Gastroesophageal sphincter (tissue), 4 donors: ENCODE measurements at regions not wholly inside any gene's neighbourhood (a gene's known extent, or its start where the extent isn't known, plus 50 kb on each side); places are given as distances from the start of the nearest gene placed in this dataset.

Experiments
- ATAC-seq: fragments of 150-250 bp; one replicate; pipeline ENCODE4 v1.9.1; 2016; ENCODE audit warnings: mild to moderate bottlenecking, moderate library complexity
- H3K27ac ChIP-seq, 4 donors: fragments of 200-600 bp; sonication (generic) in 3 of 4; 1 replicate in 3 of 4; 2 replicates in 1 of 4; pipeline ENCODE4 v1.5.1; 2016 to 2019
- H3K27me3 ChIP-seq: fragments of 200-600 bp; sonication (generic); one replicate; pipeline ENCODE4 v1.5.1; 2019
- H3K36me3 ChIP-seq, 2 donors: fragments of 200-600 bp; sonication (generic); one replicate each; pipeline ENCODE4 v1.5.1; 2019; ENCODE audit warnings: control low read depth in 1 of 2
- H3K4me1 ChIP-seq, 3 donors: fragments of 200-600 bp; sonication (generic); 1 replicate in 2 of 3; 2 replicates in 1 of 3; pipeline ENCODE4 v1.5.1; 2016 to 2019; ENCODE audit warnings: control low read depth in 2 of 3
- H3K4me3 ChIP-seq, 2 donors: fragments of 200-600 bp; sonication (generic); one replicate each; pipeline ENCODE4 v1.5.1; 2019; ENCODE audit warnings: mild to moderate bottlenecking in 1 of 2, moderate library complexity in 1 of 2
- H3K9me3 ChIP-seq, 3 donors: fragments of 200-600 bp; sonication (generic); one replicate each; pipeline ENCODE4 v1.5.1; 2017 to 2019; ENCODE audit warnings: control low read depth in 2 of 3
- CTCF ChIP-seq, 4 experiments: fragments of 200-600 bp in 2 of 4; fragments of 450-650 bp in 2 of 4; sonication (generic) in 1 of 4; IDR thresholded peaks; one replicate each; pipeline ENCODE4 v1.5.1; 2017 to 2019; ENCODE audit warnings: antibody characterized with exemption in 4 of 4, mild to moderate bottlenecking in 2 of 4, moderate library complexity in 2 of 4
- EP300 ChIP-seq: sonication (generic); formaldehyde crosslinking; IDR thresholded peaks from one replicate; pipeline ENCODE4 v1.6.1; 2017; ENCODE audit warnings: antibody characterized with exemption, mild to moderate bottlenecking
- POLR2A ChIP-seq, 2 donors: fragments of 450-650 bp; IDR thresholded peaks; one replicate each; pipeline ENCODE4 v1.6.1; 2017; ENCODE audit warnings: antibody characterized with exemption in 2 of 2, mild to moderate bottlenecking in 2 of 2, moderate library complexity in 1 of 2
- POLR2AphosphoS5 ChIP-seq: sonication (generic); formaldehyde crosslinking; IDR thresholded peaks from one replicate; pipeline ENCODE4 v1.6.1; 2017; ENCODE audit warnings: antibody characterized with exemption
- WGBS, 2 donors: methylation state at CpG; one replicate each; pipeline ENCODE4 v1.1.5; 2018; ENCODE audit warnings: low coverage in 1 of 2; 5-methylcytosine and 5-hydroxymethylcytosine counted together

- H3K27ac ChIP-seq: no peak overlapping the region
- H3K4me1 ChIP-seq: peaks cover 7 to 55% (median 23%) of the 10 kb centered on the region in 3 donors
- H3K9me3 ChIP-seq: no peaks in the 10 kb centered on the region
- H3K36me3 ChIP-seq: no peaks in the 10 kb centered on the region
- ATAC-seq: no peak
- H3K4me3 ChIP-seq: no peak overlapping the region
- WGBS, 2 donors: 70 to 83% methylated on average over 3 of the region's 3 CpGs
- no peaks in the 10 kb centered on the region for H3K27me3 ChIP-seq
- no peak for TF ChIP-seq POLR2A (IDR thresholded peaks at IDR 0.05)
- TF ChIP-seq POLR2AphosphoS5: no peak
- no peak for TF ChIP-seq CTCF (IDR thresholded peaks at IDR 0.05)
- no peak for TF ChIP-seq EP300
Observed at GRCh38 chr9:36484124-36484523, 84.1 kb upstream of the RNF38 start.

GRCh38 chr9:36479101-36479500 lies 79.0 kb upstream of the RNF38 start:
- no peak for TF ChIP-seq POLR2AphosphoS5
- no peak for TF ChIP-seq EP300
- no peak for TF ChIP-seq CTCF (IDR thresholded peaks at IDR 0.05)
- TF ChIP-seq POLR2A (IDR thresholded peaks at IDR 0.05): no peak

GRCh38 chr9:36471359-36471758 lies 71.3 kb upstream of the RNF38 start:
- Histone ChIP-seq H3K36me3 (no peaks in the 10 kb centered on the region), H3K27me3 (no peaks in the 10 kb centered on the region), H3K4me1 (peaks cover 0 to 34% (median 6%) of the 10 kb centered on the region in 3 donors), H3K4me3 (peak overlapping the region; percentile 28 to 41), H3K9me3 (no peaks in the 10 kb centered on the region), H3K27ac (peak overlapping the region; percentile 55 to 78 (median 76))
- TF ChIP-seq POLR2AphosphoS5 (no peak), CTCF (IDR thresholded peaks at IDR 0.05) (no peak), POLR2A (IDR thresholded peaks at IDR 0.05) (no peak), EP300 (no peak)
- 45 to 69% methylated on average over 3 of the region's 3 CpGs for WGBS, 2 donors
- ATAC-seq: no peak

More at GRCh38 chr9:36479101-36479500, 79.0 kb upstream of the RNF38 start:
- ATAC-seq: no peak
- Histone ChIP-seq H3K27ac (no peak overlapping the region), H3K9me3 (no peaks in the 10 kb centered on the region), H3K36me3 (peaks cover 0 to 3% of the 10 kb centered on the region in 2 donors), H3K4me3 (no peak overlapping the region), H3K27me3 (no peaks in the 10 kb centered on the region), H3K4me1 (peaks cover 0 to 26% (median 3%) of the 10 kb centered on the region in 3 donors)
- 40 to 67% methylated on average over 2 to 3 of the region's 4 CpGs for WGBS, 2 donors

- H3K4me3 ChIP-seq: peak overlapping the region; percentile 28 to 41
- H3K9me3 ChIP-seq: no peaks in the 10 kb centered on the region
- peaks cover 0 to 34% (median 6%) of the 10 kb centered on the region in 3 donors for H3K4me1 ChIP-seq
- no peaks in the 10 kb centered on the region for H3K27me3 ChIP-seq
- TF ChIP-seq CTCF (IDR thresholded peaks at IDR 0.05): no peak
- TF ChIP-seq POLR2AphosphoS5: peak; percentile 12
- H3K27ac ChIP-seq: peak overlapping the region; percentile 55 to 78 (median 76)
- WGBS, 2 donors: 13 to 30% methylated on average over 5 to 7 of the region's 7 CpGs
- H3K36me3 ChIP-seq: no peaks in the 10 kb centered on the region
- ATAC-seq: peak; percentile 66
Observed at GRCh38 chr9:36470643-36471290, 70.7 kb upstream of the RNF38 start.

GRCh38 chr9:36463467-36463866 lies 63.4 kb upstream of the RNF38 start:
- Histone ChIP-seq H3K27me3 (no peaks in the 10 kb centered on the region), H3K36me3 (no peaks in the 10 kb centered on the region), H3K4me1 (peaks cover 2 to 37% (median 9%) of the 10 kb centered on the region in 3 donors), H3K4me3 (no peak overlapping the region), H3K9me3 (no peaks in the 10 kb centered on the region), H3K27ac (no peak overlapping the region)
- TF ChIP-seq POLR2AphosphoS5 (no peak), POLR2A (IDR thresholded peaks at IDR 0.05) (no peak), EP300 (no peak), CTCF (IDR thresholded peaks at IDR 0.05) (no peak)
- no peak for ATAC-seq
- WGBS, 2 donors: 83 to 91% methylated on average over 2 of the region's 2 CpGs
